ENCODE measurements at regions not wholly inside any gene's neighbourhood (a gene's known extent, or its start where the extent isn't known, plus 50 kb on each side); places are given as distances from the start of the nearest gene placed in this dataset.

DNA sequence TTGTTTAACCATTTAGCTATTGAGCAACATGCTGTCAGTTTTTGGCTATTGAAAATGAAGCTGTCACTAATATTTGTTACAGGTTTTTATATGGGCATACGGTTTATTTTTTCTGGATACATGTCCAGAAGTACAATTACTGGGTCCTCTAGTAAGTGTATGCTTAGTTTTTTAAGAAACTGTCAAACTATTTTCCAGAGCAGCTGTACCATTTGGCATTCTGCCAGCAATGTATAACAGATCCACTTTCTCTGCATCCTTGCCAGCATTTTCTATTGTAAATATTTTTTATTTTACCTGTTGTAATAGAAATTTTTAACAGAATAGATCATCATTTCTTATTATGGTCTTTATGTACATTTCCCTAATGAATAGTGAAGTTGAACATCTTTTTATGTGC, 658.8 kb downstream of the EDEM1 start:
- TF ChIP-seq EP300 (IDR thresholded peaks at IDR 0.05) (no peak), POLR2A (IDR thresholded peaks at IDR 0.05) (no peak)
- TF ChIP-seq, protein P1, sequence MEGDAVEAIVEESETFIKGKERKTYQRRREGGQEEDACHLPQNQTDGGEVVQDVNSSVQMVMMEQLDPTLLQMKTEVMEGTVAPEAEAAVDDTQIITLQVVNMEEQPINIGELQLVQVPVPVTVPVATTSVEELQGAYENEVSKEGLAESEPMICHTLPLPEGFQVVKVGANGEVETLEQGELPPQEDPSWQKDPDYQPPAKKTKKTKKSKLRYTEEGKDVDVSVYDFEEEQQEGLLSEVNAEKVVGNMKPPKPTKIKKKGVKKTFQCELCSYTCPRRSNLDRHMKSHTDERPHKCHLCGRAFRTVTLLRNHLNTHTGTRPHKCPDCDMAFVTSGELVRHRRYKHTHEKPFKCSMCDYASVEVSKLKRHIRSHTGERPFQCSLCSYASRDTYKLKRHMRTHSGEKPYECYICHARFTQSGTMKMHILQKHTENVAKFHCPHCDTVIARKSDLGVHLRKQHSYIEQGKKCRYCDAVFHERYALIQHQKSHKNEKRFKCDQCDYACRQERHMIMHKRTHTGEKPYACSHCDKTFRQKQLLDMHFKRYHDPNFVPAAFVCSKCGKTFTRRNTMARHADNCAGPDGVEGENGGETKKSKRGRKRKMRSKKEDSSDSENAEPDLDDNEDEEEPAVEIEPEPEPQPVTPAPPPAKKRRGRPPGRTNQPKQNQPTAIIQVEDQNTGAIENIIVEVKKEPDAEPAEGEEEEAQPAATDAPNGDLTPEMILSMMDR (IDR thresholded peaks at IDR 0.05): no peak
